ENCODE measurements at regions not wholly inside any gene's neighbourhood (a gene's known extent, or its start where the extent isn't known, plus 50 kb on each side); places are given as distances from the start of the nearest gene placed in this dataset.

DNA sequence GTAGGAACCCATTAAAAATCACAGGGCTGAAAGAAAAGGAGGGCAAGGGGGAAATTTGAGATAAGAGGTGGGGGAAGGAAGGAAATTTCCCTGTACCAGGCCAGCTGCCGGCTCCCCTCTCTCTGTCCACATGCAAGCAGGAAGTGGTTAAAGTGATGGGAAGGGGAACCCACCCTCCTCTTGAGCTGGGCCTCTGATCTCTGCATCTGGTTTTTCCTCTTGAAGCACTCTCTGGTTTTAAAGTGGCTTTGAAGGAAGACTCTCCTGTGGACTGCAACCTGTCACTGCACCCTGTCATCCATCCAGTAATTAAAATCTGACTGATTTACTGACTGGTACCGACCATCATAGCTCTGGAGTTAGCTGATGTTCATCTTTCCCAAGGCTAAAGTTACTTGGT, 239.6 kb downstream of the TSHZ3 start:
- no peak overlapping the region for H2AFZ ChIP-seq (ENCODE audit: low read length)
- no peaks in the 10 kb centered on the region for H3K9me3 ChIP-seq (ENCODE audit: low read depth, low read length)
- H3K36me3 ChIP-seq (ENCODE audit: insufficient read depth, low read length): no peaks in the 10 kb centered on the region
- TF ChIP-seq CTCF (IDR thresholded peaks at IDR 0.05; ENCODE audit: extremely low read depth, low read depth, low read length): no peak
- no peak overlapping the region for H3K27ac ChIP-seq (ENCODE audit: low read depth, low read length)
- peaks cover 15% of the 10 kb centered on the region for H3K4me1 ChIP-seq (ENCODE audit: insufficient read depth, low read length)
- no peaks in the 10 kb centered on the region for H3K79me2 ChIP-seq (ENCODE audit: insufficient read depth, low read length)
- no peaks in the 10 kb centered on the region for H4K20me1 ChIP-seq (ENCODE audit: insufficient read depth, low read length)
- no peak overlapping the region for H3K4me2 ChIP-seq (ENCODE audit: insufficient read depth, low read length)
- DNase-seq (ENCODE audit: insufficient read length, low spot score, missing footprints): no peak
- H3K4me3 ChIP-seq (ENCODE audit: insufficient read depth, low read length): no peak overlapping the region
- peaks cover 4% of the 10 kb centered on the region for H3K27me3 ChIP-seq (ENCODE audit: insufficient read depth, low read length)

DNA sequence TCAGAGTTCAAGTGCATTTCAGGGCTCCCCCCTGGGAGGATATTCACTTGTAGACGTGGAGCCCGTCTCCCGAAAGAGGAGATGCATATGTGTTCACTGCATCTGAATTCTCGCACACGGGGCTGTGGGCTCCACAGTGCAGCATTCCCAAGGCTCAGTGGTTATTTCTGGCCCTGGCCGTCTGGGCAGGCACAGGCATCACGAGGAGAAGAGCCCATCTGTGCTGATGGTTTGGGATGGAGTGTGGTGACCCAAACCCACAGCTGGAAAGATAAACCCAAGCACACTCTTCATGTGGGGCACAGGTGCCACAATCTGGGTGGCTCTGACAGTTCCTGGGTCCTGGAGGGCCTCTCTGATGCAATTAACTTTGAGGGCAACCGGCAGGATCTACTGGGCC, 242.1 kb downstream of the TSHZ3 start:
- Histone ChIP-seq H4K20me1 (ENCODE audit: insufficient read depth, low read length) (no peaks in the 10 kb centered on the region), H3K36me3 (ENCODE audit: insufficient read depth, low read length) (no peaks in the 10 kb centered on the region), H3K27ac (ENCODE audit: low read depth, low read length) (no peak overlapping the region), H3K4me1 (ENCODE audit: insufficient read depth, low read length) (no peaks in the 10 kb centered on the region), H3K27me3 (ENCODE audit: insufficient read depth, low read length) (peaks cover 4% of the 10 kb centered on the region), H3K9me3 (ENCODE audit: low read depth, low read length) (no peaks in the 10 kb centered on the region), H3K4me2 (ENCODE audit: insufficient read depth, low read length) (no peak overlapping the region), H3K4me3 (ENCODE audit: insufficient read depth, low read length) (no peak overlapping the region), H3K79me2 (ENCODE audit: insufficient read depth, low read length) (no peaks in the 10 kb centered on the region), H2AFZ (ENCODE audit: low read length) (no peak overlapping the region)
- TF ChIP-seq CTCF (IDR thresholded peaks at IDR 0.05; ENCODE audit: extremely low read depth, low read depth, low read length): no peak
- DNase-seq (ENCODE audit: insufficient read length, low spot score, missing footprints): no peak

GRCh38 chr19:31105761-31106160, 243.5 kb downstream of the TSHZ3 start:
- H4K20me1 ChIP-seq (ENCODE audit: insufficient read depth, low read length): no peaks in the 10 kb centered on the region
- no peaks in the 10 kb centered on the region for H3K9me3 ChIP-seq (ENCODE audit: low read depth, low read length)
- no peaks in the 10 kb centered on the region for H3K36me3 ChIP-seq (ENCODE audit: insufficient read depth, low read length)
- TF ChIP-seq CTCF (IDR thresholded peaks at IDR 0.05; ENCODE audit: extremely low read depth, low read depth, low read length): no peak
- H3K27me3 ChIP-seq (ENCODE audit: insufficient read depth, low read length): peaks cover 4% of the 10 kb centered on the region
- no peaks in the 10 kb centered on the region for H3K4me1 ChIP-seq (ENCODE audit: insufficient read depth, low read length)
- H2AFZ ChIP-seq (ENCODE audit: low read length): no peak overlapping the region
- no peaks in the 10 kb centered on the region for H3K79me2 ChIP-seq (ENCODE audit: insufficient read depth, low read length)
- H3K4me2 ChIP-seq (ENCODE audit: insufficient read depth, low read length): no peak overlapping the region
- no peak overlapping the region for H3K27ac ChIP-seq (ENCODE audit: low read depth, low read length)
- DNase-seq (ENCODE audit: insufficient read length, low spot score, missing footprints): no peak
- H3K4me3 ChIP-seq (ENCODE audit: insufficient read depth, low read length): no peak overlapping the region

GRCh38 chr19:31104451-31104850, 244.8 kb downstream of the TSHZ3 start:
- H3K36me3 ChIP-seq (ENCODE audit: insufficient read depth, low read length): no peaks in the 10 kb centered on the region
- H3K4me1 ChIP-seq (ENCODE audit: insufficient read depth, low read length): no peaks in the 10 kb centered on the region
- no peak overlapping the region for H3K27ac ChIP-seq (ENCODE audit: low read depth, low read length)
- no peak for DNase-seq (ENCODE audit: insufficient read length, low spot score, missing footprints)
- no peaks in the 10 kb centered on the region for H4K20me1 ChIP-seq (ENCODE audit: insufficient read depth, low read length)
- no peak overlapping the region for H2AFZ ChIP-seq (ENCODE audit: low read length)
- peaks cover 4% of the 10 kb centered on the region for H3K27me3 ChIP-seq (ENCODE audit: insufficient read depth, low read length)
- H3K4me2 ChIP-seq (ENCODE audit: insufficient read depth, low read length): no peak overlapping the region
- no peaks in the 10 kb centered on the region for H3K9me3 ChIP-seq (ENCODE audit: low read depth, low read length)
- no peak for TF ChIP-seq CTCF (IDR thresholded peaks at IDR 0.05; ENCODE audit: extremely low read depth, low read depth, low read length)
- no peak overlapping the region for H3K4me3 ChIP-seq (ENCODE audit: insufficient read depth, low read length)
- H3K79me2 ChIP-seq (ENCODE audit: insufficient read depth, low read length): no peaks in the 10 kb centered on the region
